ENCODE measurements at regions not wholly inside any gene's neighbourhood (a gene's known extent, or its start where the extent isn't known, plus 50 kb on each side); places are given as distances from the start of the nearest gene placed in this dataset.
"Not testable (repeated sequence)": the region's sequence is repeated elsewhere in the genome, so short reads cannot be mapped to it uniquely, and the experiment has no call there.

- DNase-seq (ENCODE audit: low read depth), result not testable (repeated sequence)
Measured at GRCh38 chr2:242109819-242110218, 240.3 kb downstream of the RTP5 start.

GRCh38 chr2:242111954-242112353 is 242.4 kb downstream of the RTP5 start:
- not testable (repeated sequence) for DNase-seq (ENCODE audit: low read depth)

GRCh38 chr2:242113492-242113891 is 244.0 kb downstream of the RTP5 start:
- not testable (repeated sequence) for DNase-seq (ENCODE audit: low read depth)

GRCh38 chr2:242116676-242117075 is 247.1 kb downstream of the RTP5 start:
- not testable (repeated sequence) for DNase-seq (ENCODE audit: low read depth)

GRCh38 chr2:242117305-242117704 is 247.8 kb downstream of the RTP5 start:
- DNase-seq (ENCODE audit: low read depth), result not testable (repeated sequence)

- DNase-seq (ENCODE audit: low read depth), result not testable (repeated sequence)
Measured at GRCh38 chr2:242119682-242120081, 250.2 kb downstream of the RTP5 start.

- not testable (repeated sequence) for DNase-seq (ENCODE audit: low read depth)
Measured at GRCh38 chr2:242130682-242131081, 261.2 kb downstream of the RTP5 start.

GRCh38 chr2:242159921-242160320 is 290.4 kb downstream of the RTP5 start:
- DNase-seq (ENCODE audit: low read depth), result not testable (repeated sequence)

- not testable (repeated sequence) for DNase-seq (ENCODE audit: low read depth)
Measured at GRCh38 chr2:242165115-242165514, 295.6 kb downstream of the RTP5 start.

GRCh38 chr2:242171290-242171689 is 301.8 kb downstream of the RTP5 start:
- DNase-seq (ENCODE audit: low read depth), result not testable (repeated sequence)

Measured in activated gamma-delta T cell treated with anti-CD3 and anti-CD28 coated beads, Interleukin-2, amount 50 U/mL, for 16 hours (primary cell).